Activated CD8-positive, alpha-beta memory T cell treated with anti-CD3 and anti-CD28 coated beads, Interleukin-2, amount 10 ng/mL, durations not matched to agents 7 days and 5 days (primary cell): ENCODE measurements at regions not wholly inside any gene's neighbourhood (a gene's known extent, or its start where the extent isn't known, plus 50 kb on each side); places are given as distances from the start of the nearest gene placed in this dataset.

Experiments
- ATAC-seq: fragments of 150-1000 bp; cut with Tn5 transposase; one replicate; pipeline ENCODE4 v1.10.0; 2021; ENCODE audit warnings: moderate library complexity
- CTCF ChIA-PET: fragments of 350-600 bp; sonication (Branson Sonifier 250); formaldehyde crosslinking; loops from one replicate; lab custom pipeline; 2021; ENCODE audit warnings: antibody characterized with exemption; lab: Charles Lee
- DNase-seq: peaks from one replicate; pipeline ENCODE4 v3.0.0-alpha.2; 2020
- H3K27ac Mint-ChIP-seq: one replicate; pipeline ENCODE4 v1.8.0; 2021; ENCODE audit warnings: mild to moderate bottlenecking, mixed read lengths
- H3K27me3 Mint-ChIP-seq: one replicate; pipeline ENCODE4 v1.8.0; 2021; ENCODE audit warnings: mixed read lengths
- H3K36me3 Mint-ChIP-seq: one replicate; pipeline ENCODE4 v1.8.0; 2021; ENCODE audit warnings: mild to moderate bottlenecking, mixed read lengths
- H3K4me1 Mint-ChIP-seq: one replicate; pipeline ENCODE4 v1.8.0; 2021; ENCODE audit warnings: mixed read lengths
- H3K4me3 Mint-ChIP-seq: one replicate; pipeline ENCODE4 v1.8.0; 2021; ENCODE audit warnings: mild to moderate bottlenecking, moderate library complexity, mixed read lengths
- H3K9me3 Mint-ChIP-seq: one replicate; pipeline ENCODE4 v1.8.0; 2022; ENCODE audit warnings: low read depth, mixed read lengths

DNA sequence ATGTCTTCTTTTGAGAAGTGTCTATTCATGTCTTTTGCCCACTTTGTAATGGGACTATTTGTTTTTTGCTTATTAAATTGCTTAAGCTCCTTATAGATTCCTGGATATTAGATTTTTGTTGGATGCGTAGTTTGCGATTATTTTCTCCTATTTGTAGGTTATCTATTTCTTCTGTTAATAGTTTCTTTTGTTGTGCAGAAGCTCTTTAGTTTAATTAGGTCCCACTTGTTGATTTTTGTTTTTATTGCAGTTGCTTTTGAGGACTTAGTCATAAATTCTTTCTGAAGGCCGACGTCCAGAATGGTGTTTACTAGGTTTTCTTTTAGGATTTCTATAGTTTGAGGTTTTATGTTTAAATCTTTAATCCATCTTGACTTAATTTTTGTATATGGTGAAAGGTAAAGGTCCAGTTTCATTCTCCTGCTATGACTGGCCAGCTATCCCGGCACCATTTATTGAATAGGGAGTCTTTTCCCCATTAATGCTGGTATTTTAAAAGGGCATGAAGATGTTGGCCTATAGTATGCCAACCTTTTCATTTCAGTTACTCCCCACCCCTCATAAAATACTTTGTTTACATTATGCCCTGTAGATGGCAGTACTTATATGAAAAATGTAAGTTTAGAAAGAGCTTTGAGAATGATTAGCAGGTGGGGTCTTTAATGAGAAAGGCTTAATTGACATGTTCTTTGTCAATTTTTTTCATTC, 62.9 kb upstream of the PSMA6 start:
- Mint-ChIP-seq H3K9me3 (no peaks in the 10 kb centered on the region), H3K27me3 (no peaks in the 10 kb centered on the region), H3K4me1 (peaks cover 20% of the 10 kb centered on the region), H3K36me3 (peaks cover 4% of the 10 kb centered on the region), H3K4me3 (no peak overlapping the region), H3K27ac (no peak overlapping the region)
- ATAC-seq = peak; percentile 57
- CTCF ChIA-PET = interaction anchor here (0.6 to 6.0 kb wide), 29 partner anchors 8 to 506 kb away, joined by 3 to 80 read pairs (median 3); partner anchors contain the start of gene NFKBIA
- no peak for DNase-seq

DNA sequence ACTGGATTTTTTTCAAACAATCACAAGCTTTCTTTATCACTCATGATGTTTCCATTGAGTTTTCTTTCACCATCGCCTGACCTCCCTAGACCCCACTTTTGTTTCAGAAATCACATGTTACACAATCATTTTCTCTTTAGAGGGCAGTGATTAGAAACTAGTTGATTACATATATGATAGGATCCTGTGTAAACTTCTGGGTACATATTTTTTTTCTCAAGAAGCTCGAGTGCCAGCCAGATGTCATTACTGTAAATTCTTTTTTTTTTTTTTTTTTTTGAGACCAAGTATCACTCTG, 62.4 kb upstream of the PSMA6 start:
- H3K4me3 Mint-ChIP-seq = no peak overlapping the region
- ATAC-seq (peak; percentile 27), DNase-seq (no peak)
- H3K27ac Mint-ChIP-seq = peak overlapping the region; percentile 39
- no peaks in the 10 kb centered on the region for H3K27me3 Mint-ChIP-seq
- CTCF ChIA-PET = interaction anchor here (0.6 to 6.0 kb wide), 28 partner anchors 9 to 507 kb away, joined by 3 to 80 read pairs (median 4); partner anchors contain the start of genes NFKBIA and PSMA6
- peaks cover 4% of the 10 kb centered on the region for H3K36me3 Mint-ChIP-seq
- peaks cover 20% of the 10 kb centered on the region for H3K4me1 Mint-ChIP-seq
- no peaks in the 10 kb centered on the region for H3K9me3 Mint-ChIP-seq

DNA sequence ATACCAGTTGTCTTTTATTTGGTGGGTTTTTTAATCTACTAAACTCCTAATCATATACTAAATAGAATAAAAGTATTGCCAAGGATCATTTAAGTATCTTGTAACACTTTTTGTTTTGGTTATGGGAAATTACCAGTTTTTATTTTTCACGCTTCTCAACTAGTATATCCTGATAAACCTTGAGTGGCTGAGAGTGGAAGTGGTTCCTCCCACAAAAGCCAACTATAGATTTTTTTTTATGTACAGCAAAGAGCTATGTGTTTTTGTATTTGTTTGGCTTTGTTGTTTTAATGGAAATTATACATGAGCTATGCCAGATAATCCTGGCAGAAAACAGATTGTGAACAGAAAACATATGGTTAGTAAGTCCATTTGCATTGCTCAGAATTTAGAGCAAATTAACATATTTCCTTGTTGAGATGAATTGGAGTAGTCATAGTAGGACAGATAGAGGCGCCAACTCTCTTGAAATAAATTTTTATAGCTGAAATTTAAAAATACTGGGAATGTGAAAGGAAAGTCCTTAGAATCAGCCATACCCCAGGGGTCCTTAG, 60.9 kb upstream of the PSMA6 start:
- Mint-ChIP-seq H3K27ac (peak overlapping the region; percentile 48), H3K36me3 (peaks cover 6% of the 10 kb centered on the region), H3K4me1 (peaks cover 20% of the 10 kb centered on the region), H3K27me3 (no peaks in the 10 kb centered on the region), H3K4me3 (no peak overlapping the region), H3K9me3 (no peaks in the 10 kb centered on the region)
- ATAC-seq (peak; percentile 42), DNase-seq (no peak)
- CTCF ChIA-PET = interaction anchor here (0.7 to 6.0 kb wide), 14 partner anchors 10 to 191 kb away, joined by 3 to 80 read pairs (median 4); partner anchors contain the start of genes NFKBIA and PSMA6

DNA sequence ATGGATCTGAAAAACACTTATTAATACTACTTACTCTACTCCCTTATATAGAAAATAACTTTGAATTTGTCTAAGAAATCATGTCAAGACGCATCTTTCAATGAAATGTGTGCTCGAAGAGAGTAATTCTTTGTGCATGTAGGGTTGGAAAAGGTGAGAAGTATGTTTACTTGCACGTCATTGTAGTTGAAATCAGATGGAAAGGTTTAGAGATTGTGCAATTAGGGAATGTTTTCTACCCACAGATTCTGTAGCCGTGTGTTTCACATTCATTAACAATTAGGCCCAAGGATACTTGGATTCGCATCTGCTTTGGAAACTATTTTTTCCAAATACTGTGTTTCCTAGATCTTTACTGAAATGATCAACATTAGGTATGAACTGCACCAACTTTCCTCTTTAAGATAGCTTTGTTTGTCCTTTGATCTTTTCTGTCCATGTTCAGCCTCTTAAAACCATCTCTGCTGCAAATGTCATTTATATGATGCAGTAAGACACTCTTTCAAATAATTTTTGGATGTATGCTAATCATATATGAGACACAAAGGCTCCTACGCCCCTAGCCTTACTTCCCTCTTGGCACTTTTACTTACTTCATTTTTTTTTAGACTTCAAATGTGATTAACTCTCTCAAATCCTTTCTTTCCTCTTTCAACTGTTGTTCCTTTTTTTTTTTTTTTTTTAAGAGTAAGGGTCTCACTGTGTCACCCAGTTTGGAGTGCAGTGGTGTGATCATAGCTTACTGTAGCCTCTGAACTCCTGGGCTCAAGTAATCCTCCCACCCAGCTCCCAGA, 58.0 kb upstream of the PSMA6 start:
- CTCF ChIA-PET = interaction anchor here (1.4 to 6.0 kb wide), 2 partner anchors 169 kb away, joined by 3 to 80 read pairs; partner anchors contain the start of gene NFKBIA
- H3K9me3 Mint-ChIP-seq = no peaks in the 10 kb centered on the region
- no peak overlapping the region for H3K27ac Mint-ChIP-seq
- peaks cover 20% of the 10 kb centered on the region for H3K4me1 Mint-ChIP-seq
- DNase-seq = no peak
- no peaks in the 10 kb centered on the region for H3K27me3 Mint-ChIP-seq
- peaks cover 7% of the 10 kb centered on the region for H3K36me3 Mint-ChIP-seq
- no peak overlapping the region for H3K4me3 Mint-ChIP-seq
- ATAC-seq = no peak

DNA sequence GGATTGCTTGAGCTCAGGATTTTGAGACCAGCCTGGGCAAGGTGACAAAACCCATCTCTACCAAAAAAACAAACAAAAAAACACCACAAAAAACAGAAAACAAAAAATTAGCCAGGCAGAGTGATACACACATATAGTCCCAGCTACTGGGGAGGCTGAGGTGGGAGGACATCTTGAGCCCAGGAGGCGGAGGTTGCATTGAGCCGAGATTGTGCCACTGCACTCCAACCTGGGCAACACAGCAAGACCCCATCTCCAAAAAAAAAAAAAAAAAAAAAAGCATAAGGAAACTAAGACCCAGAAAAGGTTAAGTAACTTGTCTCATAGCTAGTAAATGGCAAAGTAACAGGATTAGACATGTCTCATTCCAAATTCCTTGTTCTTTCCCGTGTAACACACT, 56.3 kb upstream of the PSMA6 start:
- ATAC-seq = no peak
- Mint-ChIP-seq H3K9me3 (no peaks in the 10 kb centered on the region), H3K4me1 (peaks cover 13% of the 10 kb centered on the region), H3K27me3 (no peaks in the 10 kb centered on the region), H3K36me3 (peaks cover 11% of the 10 kb centered on the region), H3K27ac (no peak overlapping the region), H3K4me3 (no peak overlapping the region)
- no peak for DNase-seq
- CTCF ChIA-PET = interaction anchor here (1.2 kb wide), 1 partner anchor 18 kb away, joined by 4 read pairs; no protein-coding TSS in a partner anchor

DNA sequence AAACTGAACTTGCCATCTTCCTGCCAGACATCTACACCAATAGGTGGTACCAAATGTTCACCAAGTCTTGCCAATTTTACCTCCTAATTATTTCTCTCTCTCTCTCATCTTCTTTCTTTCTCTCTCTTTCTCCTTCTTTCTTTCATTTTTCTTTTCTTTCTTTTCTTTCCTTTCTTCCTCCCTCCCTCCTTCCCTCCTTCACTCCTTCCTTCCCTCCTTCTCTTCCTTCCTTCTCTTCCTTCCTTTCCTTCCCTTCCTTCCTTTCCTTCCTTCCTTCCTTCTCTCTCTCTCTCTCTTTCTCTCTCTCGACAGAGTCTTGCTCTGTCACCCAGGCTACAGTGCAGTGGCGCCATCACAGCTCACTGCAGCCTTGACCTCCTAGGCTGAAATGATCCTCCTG, 55.4 kb upstream of the PSMA6 start:
- CTCF ChIA-PET = no interaction called here
- Mint-ChIP-seq H3K4me1 (peaks cover 8% of the 10 kb centered on the region), H3K27me3 (no peaks in the 10 kb centered on the region), H3K27ac (no peak overlapping the region), H3K4me3 (no peak overlapping the region), H3K36me3 (peaks cover 11% of the 10 kb centered on the region), H3K9me3 (no peaks in the 10 kb centered on the region)
- ATAC-seq (no peak), DNase-seq (no peak)

DNA sequence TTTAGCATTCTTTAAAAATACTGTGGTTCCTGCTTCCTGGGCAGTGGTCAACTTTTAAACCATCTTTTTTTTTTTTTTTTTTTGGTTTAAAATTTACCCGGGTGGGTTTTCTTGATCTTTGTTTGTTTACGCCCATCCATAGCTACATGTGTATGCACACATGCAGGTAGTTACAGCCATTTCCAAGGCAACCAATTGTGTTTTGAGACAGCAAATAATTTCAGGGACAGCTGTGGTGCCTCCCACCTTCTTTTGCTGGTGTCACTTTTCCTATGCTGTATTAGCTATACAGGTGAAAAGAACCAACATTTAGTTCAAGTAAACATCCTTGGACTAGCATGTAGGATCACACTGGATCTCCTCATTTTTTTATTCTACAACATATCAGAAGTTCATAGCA, 52.0 kb upstream of the PSMA6 start:
- H3K27ac Mint-ChIP-seq = no peak overlapping the region
- H3K27me3 Mint-ChIP-seq = no peaks in the 10 kb centered on the region
- H3K9me3 Mint-ChIP-seq = no peaks in the 10 kb centered on the region
- peaks cover 11% of the 10 kb centered on the region for H3K4me1 Mint-ChIP-seq
- no peak for DNase-seq
- H3K36me3 Mint-ChIP-seq = peaks cover 9% of the 10 kb centered on the region
- H3K4me3 Mint-ChIP-seq = no peak overlapping the region
- ATAC-seq = peak; percentile 27
- CTCF ChIA-PET = interaction anchor here (0.7 to 0.9 kb wide), 2 partner anchors 82 to 729 kb away, joined by 3 read pairs; no protein-coding TSS in a partner anchor
